ENCODE measurements at regions not wholly inside any gene's neighbourhood (a gene's known extent, or its start where the extent isn't known, plus 50 kb on each side); places are given as distances from the start of the nearest gene placed in this dataset.

- H3K36me3 Mint-ChIP-seq (ENCODE audit: low read depth, unreplicated experiment), result no peaks in the 10 kb centered on the region
- Histone ChIP-seq H3K27me3 (ENCODE audit: insufficient read depth, low read length) (no peaks in the 10 kb centered on the region), H4K20me1 (ENCODE audit: insufficient read depth, low read length) (no peaks in the 10 kb centered on the region), H3K9me3 (ENCODE audit: insufficient read depth, low read depth, low read length) (no peaks in the 10 kb centered on the region), H3K27ac (ENCODE audit: low read depth, low read length) (no peak overlapping the region), H3K9ac (ENCODE audit: low read length) (no peak overlapping the region), H2AFZ (ENCODE audit: low read depth, low read length) (peak overlapping the region; percentile 17), H3K4me1 (ENCODE audit: insufficient read depth, low read length) (no peaks in the 10 kb centered on the region), H3K4me3 (ENCODE audit: insufficient read depth, low read depth, low read length) (no peak overlapping the region), H3K36me3 (ENCODE audit: insufficient read depth, low read length) (no peaks in the 10 kb centered on the region), H3K4me2 (ENCODE audit: low read length) (no peak overlapping the region), H3K79me2 (ENCODE audit: insufficient read depth, low read length) (no peaks in the 10 kb centered on the region)
- H3K27me3 Mint-ChIP-seq (ENCODE audit: low read depth, unreplicated experiment), result peaks cover 21% of the 10 kb centered on the region
- H3K27ac Mint-ChIP-seq (ENCODE audit: unreplicated experiment), result no peak overlapping the region
- TF ChIP-seq, protein P1, sequence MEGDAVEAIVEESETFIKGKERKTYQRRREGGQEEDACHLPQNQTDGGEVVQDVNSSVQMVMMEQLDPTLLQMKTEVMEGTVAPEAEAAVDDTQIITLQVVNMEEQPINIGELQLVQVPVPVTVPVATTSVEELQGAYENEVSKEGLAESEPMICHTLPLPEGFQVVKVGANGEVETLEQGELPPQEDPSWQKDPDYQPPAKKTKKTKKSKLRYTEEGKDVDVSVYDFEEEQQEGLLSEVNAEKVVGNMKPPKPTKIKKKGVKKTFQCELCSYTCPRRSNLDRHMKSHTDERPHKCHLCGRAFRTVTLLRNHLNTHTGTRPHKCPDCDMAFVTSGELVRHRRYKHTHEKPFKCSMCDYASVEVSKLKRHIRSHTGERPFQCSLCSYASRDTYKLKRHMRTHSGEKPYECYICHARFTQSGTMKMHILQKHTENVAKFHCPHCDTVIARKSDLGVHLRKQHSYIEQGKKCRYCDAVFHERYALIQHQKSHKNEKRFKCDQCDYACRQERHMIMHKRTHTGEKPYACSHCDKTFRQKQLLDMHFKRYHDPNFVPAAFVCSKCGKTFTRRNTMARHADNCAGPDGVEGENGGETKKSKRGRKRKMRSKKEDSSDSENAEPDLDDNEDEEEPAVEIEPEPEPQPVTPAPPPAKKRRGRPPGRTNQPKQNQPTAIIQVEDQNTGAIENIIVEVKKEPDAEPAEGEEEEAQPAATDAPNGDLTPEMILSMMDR (IDR thresholded peaks at IDR 0.05; ENCODE audit: insufficient read depth, low read depth, low read length), result no peak
- TF ChIP-seq EZH2 (IDR thresholded peaks at IDR 0.05; ENCODE audit: insufficient read depth, low read length), result no peak
- no peaks in the 10 kb centered on the region for H3K9me3 Mint-ChIP-seq (ENCODE audit: unreplicated experiment)
- peak; percentile 4 for DNase-seq (ENCODE audit: low read depth)
- no peak for FAIRE-seq
- peaks cover 7% of the 10 kb centered on the region for H3K4me1 Mint-ChIP-seq (ENCODE audit: low read depth, unreplicated experiment)
- H3K4me3 Mint-ChIP-seq (ENCODE audit: unreplicated experiment), result no peak overlapping the region
Measured at GRCh38 chr13:76829572-76830327, 56.5 kb downstream of the KCTD12 start.

- no peak for FAIRE-seq
- H2AFZ ChIP-seq (ENCODE audit: low read depth, low read length), result no peak overlapping the region
Measured at GRCh38 chr13:76828316-76828741, 57.9 kb downstream of the KCTD12 start.

More at GRCh38 chr13:76828316-76828741, 57.9 kb downstream of the KCTD12 start:
- Mint-ChIP-seq H3K4me3 (ENCODE audit: unreplicated experiment) (no peak overlapping the region), H3K9me3 (ENCODE audit: unreplicated experiment) (no peaks in the 10 kb centered on the region), H3K27ac (ENCODE audit: unreplicated experiment) (no peak overlapping the region), H3K36me3 (ENCODE audit: low read depth, unreplicated experiment) (no peaks in the 10 kb centered on the region), H3K27me3 (ENCODE audit: low read depth, unreplicated experiment) (peaks cover 21% of the 10 kb centered on the region), H3K4me1 (ENCODE audit: low read depth, unreplicated experiment) (peaks cover 7% of the 10 kb centered on the region)
- no peak for DNase-seq (ENCODE audit: low read depth)
- no peak overlapping the region for H3K4me2 ChIP-seq (ENCODE audit: low read length)
- H3K27me3 ChIP-seq (ENCODE audit: insufficient read depth, low read length), result no peaks in the 10 kb centered on the region
- H3K4me3 ChIP-seq (ENCODE audit: insufficient read depth, low read depth, low read length), result no peak overlapping the region
- no peak overlapping the region for H3K9ac ChIP-seq (ENCODE audit: low read length)
- no peaks in the 10 kb centered on the region for H3K79me2 ChIP-seq (ENCODE audit: insufficient read depth, low read length)
- no peaks in the 10 kb centered on the region for H3K9me3 ChIP-seq (ENCODE audit: insufficient read depth, low read depth, low read length)
- H4K20me1 ChIP-seq (ENCODE audit: insufficient read depth, low read length), result no peaks in the 10 kb centered on the region
- no peaks in the 10 kb centered on the region for H3K36me3 ChIP-seq (ENCODE audit: insufficient read depth, low read length)
- H3K27ac ChIP-seq (ENCODE audit: low read depth, low read length), result no peak overlapping the region
- TF ChIP-seq, protein P1 (IDR thresholded peaks at IDR 0.05; ENCODE audit: insufficient read depth, low read depth, low read length), result no peak
- TF ChIP-seq EZH2 (IDR thresholded peaks at IDR 0.05; ENCODE audit: insufficient read depth, low read length), result no peak
- H3K4me1 ChIP-seq (ENCODE audit: insufficient read depth, low read length), result no peaks in the 10 kb centered on the region
